PC-9 (cell line): ENCODE measurements at regions not wholly inside any gene's neighbourhood (a gene's known extent, or its start where the extent isn't known, plus 50 kb on each side); places are given as distances from the start of the nearest gene placed in this dataset.

Experiments
- EZH2 ChIP-seq: fragments of 200-600 bp; sonication (generic); IDR thresholded peaks from 2 replicates; pipeline ENCODE4 v1.8.0; 2017; ENCODE audit warnings: antibody characterized with exemption, low read depth
- TF ChIP-seq, protein P1 (sequence below): fragments of 200-600 bp; sonication (generic); conservative IDR thresholded peaks from 2 replicates; pipeline ENCODE4 v1.6.1; 2017; ENCODE audit warnings: mixed run types, antibody characterized with exemption, mild to moderate bottlenecking, moderate library complexity

- TF ChIP-seq EZH2: no peak
- TF ChIP-seq, protein P1, sequence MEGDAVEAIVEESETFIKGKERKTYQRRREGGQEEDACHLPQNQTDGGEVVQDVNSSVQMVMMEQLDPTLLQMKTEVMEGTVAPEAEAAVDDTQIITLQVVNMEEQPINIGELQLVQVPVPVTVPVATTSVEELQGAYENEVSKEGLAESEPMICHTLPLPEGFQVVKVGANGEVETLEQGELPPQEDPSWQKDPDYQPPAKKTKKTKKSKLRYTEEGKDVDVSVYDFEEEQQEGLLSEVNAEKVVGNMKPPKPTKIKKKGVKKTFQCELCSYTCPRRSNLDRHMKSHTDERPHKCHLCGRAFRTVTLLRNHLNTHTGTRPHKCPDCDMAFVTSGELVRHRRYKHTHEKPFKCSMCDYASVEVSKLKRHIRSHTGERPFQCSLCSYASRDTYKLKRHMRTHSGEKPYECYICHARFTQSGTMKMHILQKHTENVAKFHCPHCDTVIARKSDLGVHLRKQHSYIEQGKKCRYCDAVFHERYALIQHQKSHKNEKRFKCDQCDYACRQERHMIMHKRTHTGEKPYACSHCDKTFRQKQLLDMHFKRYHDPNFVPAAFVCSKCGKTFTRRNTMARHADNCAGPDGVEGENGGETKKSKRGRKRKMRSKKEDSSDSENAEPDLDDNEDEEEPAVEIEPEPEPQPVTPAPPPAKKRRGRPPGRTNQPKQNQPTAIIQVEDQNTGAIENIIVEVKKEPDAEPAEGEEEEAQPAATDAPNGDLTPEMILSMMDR: no peak
These were observed 163.1 kb downstream of the SEC61B start for GRCh38 chr9:99385215-99385614.
